HG03103 (cell line): ENCODE measurements at regions not wholly inside any gene's neighbourhood (a gene's known extent, or its start where the extent isn't known, plus 50 kb on each side); places are given as distances from the start of the nearest gene placed in this dataset.

ENCODE experiments used
- ATAC-seq: cut with Tn5 transposase; IDR thresholded peaks from one replicate; pipeline ENCODE4 v1.9.1; 2021; ENCODE audit warnings: low read depth; ENCODE audit not compliant: unreplicated experiment

DNA sequence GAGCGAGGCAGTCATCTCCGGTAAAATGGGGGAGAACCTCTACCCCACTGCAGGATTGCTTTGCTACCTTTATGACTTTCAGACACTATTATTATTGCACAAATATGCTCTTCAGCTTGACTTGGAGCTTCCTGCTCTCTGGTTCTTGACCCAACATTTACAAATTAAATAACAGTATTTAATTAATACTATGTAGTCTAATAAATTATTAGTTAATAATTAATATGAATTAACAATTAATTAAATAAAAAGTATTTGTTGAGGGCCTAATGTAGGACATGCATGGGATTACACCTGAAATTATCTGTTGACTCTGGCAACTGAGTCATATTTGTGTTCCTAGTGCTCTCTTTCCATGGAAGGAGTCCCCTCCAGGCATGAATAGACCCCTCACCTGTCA is 359.9 kb downstream of the SIPA1L2 start:
- no peak for ATAC-seq

DNA sequence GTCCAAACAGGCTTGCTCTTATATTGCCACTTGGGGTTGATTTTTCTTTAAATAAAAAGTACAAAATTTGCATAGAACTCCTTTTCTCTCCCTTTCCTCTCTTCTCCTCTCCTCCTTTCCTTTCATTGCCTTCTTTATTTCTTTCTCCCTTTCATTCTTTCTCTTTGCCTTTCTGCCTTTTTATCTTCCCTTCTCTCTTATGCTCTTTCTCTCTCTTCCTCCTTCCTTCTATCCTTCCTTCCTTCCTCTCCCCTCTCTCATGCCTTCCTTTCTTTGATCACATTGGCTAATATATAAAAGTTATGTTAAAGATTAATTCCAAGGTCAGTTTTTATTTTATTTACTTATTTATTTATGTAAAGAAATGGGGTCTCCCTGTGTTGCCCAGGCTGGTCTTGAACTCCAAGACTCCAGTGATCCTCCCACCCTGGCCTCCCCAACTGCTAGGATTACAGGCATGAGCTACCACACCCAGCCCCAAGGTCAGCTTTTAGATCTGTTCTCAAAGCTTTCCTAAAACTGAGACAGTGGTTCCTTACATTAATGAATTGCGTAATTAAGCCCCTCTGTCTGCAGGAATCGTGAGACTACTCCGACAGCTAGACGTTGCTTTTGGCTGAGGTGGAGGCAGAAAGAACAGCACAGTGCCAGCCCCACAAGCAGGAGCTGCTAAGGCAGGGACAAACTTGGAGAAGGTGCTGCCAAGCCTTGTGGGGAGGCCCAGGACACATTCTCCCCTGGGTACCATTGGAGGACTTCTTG is 361.9 kb downstream of the SIPA1L2 start:
- ATAC-seq: no peak

DNA sequence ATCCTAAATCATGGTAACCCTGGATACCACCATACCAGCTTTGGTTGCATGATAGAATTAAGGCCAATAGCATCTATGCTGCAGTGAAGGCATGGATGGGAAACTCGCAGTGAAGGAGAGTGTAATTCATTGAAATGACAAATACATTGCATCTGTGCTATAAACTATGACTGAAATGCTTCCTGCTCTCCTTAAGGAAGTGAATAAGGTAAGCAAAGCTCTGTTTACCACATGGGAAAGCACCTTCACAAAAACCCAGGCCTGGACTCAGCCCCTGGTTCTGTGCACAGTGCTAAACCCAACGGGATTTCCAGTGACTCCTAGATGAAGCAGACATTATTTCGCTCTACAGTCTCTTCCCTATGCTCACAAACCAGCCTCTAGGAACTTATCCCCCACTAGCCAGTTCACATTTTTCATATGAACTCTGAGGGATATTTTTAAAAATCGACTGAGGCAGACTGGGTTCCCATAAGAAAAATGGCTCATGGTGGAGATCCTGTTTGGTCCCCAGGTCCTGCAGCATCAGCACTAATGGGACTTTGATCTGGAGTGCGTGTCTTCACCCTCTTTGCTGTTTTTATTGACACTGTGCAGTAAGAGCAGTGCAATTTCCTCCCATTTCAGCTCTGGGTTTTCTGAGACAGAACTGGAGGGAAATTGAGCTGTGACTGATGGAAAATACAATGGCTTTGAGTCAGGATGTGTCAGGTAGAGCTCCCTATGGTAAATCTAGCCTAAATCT is 362.7 kb downstream of the SIPA1L2 start:
- no peak for ATAC-seq

DNA sequence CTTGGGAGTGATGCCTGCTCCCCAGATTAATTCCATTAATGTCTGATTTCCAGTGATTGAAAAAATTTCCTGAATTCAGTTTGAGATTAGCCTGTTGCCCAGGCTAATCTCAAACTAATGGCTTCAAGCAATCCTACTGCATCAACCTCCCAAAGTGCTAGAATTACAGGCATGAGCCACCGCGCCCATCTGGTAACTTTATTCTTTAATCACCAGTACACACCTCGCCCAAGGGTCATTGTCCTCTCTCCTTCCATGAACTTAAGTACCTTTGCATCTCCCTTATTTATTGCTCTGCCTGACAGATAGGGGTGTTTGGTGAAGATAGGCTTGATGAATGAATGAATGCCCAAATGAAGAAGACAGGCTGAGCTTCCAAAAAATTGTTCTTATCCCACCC is 366.5 kb downstream of the SIPA1L2 start:
- no peak for ATAC-seq

DNA sequence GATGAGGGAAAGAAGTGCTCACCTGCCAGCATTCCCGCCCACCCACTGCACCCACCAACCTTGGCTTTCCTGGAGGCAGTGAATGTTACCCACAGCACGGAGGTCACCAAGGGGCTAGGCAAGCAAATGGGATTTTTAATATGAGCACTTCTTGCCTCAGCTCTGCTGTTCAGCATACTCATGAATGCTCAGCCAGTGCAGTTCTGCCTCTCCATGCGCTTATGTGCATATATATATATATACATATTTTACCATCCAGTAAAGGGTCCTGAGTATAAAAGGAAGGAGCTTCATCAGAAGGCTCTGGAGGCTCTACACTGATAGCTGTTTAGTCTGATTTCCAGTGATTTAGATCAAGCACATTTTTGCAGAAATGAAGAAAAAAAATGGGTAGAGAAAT is 366.9 kb downstream of the SIPA1L2 start:
- ATAC-seq: no peak

DNA sequence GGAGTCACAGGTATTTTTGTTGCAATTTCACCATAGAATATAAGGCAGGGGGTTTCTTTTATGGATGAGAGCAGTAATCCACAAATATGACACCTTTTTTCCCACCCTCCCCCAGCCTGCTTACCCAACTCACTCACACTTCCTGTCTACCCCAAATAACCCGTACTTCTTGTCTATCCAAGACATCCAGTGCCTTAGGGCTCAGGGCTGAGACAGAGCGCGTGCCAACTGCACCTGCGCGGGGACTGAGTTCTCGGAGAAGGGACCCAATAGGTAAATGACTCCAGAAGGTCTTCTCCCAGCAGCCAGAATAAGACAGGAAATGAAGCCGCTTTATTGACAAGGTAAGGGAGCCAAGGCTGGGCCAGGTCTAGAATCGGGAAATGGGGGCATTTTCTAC is 369.1 kb downstream of the SIPA1L2 start:
- no peak for ATAC-seq

DNA sequence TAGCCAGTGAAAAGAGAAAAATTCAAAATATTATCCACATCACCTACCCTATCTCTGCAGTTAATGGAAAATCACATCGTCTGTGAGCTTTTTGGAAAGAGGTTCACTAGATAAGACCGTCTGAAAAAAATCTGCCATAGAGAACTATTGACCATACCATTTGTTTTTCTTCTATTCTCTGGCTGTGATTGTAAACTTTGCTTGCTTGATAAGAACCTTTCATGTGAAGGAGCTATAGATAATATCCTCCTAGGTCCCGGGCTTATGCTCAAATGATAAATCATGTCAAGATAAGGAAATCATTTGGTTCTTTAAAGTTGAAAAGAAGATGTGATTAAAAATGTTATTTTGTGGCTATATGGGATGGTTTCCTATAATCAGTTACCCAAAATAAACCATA is 369.9 kb downstream of the SIPA1L2 start:
- ATAC-seq: no peak

DNA sequence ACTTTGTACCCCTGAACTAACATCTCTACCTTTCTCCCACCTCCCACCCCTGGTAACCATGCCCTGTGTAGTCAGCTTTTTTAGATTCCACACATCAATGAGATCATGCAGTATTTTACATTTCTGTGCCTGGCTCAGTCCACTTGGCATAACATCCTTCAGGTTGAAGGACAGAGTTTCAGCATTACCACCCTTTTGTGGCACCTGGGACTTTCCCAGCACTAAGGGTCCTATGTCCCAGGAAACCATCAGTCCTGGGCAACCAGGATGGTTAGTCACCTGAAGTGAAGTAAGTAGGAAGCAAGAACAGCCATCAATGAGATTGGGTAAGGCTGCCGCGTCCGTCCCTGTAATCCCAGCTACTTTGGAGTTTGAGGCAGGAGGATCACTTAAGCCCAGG is 370.6 kb downstream of the SIPA1L2 start:
- ATAC-seq: no peak

DNA sequence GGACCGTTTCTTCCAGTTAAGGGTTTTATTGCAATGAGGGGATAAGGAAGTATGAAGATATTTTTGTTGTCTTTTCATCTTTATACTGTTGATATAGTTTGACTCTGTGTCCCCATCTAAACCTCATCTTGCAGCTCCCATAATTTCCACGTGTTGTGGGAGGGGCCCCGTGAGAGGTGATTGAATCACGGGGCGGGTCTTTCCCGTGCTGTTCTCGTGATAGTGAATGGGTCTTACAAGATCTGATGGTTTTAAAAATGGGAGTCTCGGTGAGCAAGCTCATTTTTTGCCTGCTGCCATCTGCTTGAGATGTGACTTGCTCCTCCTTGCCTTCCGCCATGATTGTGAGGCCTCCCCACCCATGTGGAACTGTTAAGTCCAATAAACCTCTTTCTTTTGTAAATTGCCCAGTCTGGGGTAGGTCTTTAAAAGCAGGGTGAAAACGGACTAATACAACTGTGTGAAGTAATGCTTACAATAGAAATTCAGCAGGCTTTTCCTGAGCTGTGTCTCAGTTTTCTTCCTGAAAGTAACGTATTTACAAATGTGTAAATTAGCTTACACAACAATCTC is 377.3 kb downstream of the SIPA1L2 start:
- no peak for ATAC-seq

DNA sequence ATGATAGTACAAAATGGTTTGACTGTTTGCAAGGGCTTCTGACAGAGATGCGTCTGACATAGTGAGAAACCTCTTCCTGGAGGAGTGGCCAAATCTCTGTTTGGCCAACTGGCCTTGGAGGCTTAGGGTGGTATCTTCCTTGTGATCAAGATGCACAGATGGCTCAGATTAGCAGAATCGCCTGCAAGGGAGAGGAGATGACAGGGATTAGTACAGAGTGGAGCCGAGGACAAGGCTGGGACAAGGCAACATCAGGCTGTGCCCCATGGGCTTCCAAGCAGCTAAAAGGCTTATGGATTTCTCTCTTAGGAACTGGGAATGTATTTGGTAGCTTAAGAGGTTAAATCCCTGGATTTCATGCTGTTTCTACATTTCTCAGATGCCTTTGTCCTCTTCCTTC is 379.1 kb downstream of the SIPA1L2 start:
- ATAC-seq: no peak

DNA sequence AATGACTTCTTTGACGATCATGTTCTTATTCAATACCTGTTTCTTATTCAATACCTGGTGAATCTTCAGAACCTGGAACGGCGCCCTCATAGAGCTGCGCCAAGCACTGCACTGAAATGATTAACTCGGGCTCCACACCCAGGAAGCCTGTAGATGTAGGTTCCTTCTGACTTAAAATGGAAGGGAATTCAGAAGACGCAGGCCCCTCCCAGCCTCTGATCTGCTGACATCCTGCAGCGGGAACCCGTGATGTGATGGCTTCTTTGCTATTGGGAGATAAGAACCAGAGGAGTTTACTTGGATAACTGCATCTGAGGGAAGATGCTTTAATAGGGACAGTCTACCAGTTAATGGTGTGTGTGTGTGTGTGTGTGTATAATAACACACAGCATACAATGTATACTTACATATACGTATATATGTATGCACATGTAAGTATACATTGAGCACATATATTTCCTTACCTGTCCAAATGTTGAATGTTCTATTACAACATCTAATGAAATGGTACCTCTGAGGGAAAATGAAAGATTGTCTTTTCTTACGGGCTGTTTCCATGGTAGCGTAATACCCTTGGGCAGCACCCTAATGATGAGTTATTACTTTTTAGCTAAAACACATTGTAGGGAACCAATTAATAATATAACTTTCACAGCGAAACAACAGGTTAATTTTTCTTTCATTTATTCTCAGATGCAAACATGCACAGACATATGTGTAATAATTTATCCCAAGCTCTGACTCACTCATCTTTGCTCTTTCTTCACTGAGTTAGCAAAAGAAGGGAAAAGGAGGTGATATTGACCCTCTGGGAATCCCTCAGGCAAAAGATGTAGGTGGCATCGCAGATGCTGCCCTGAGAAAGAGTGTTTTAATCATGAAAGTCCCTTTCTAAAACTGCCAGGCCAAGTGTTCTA is 379.8 kb downstream of the SIPA1L2 start:
- no peak for ATAC-seq

DNA sequence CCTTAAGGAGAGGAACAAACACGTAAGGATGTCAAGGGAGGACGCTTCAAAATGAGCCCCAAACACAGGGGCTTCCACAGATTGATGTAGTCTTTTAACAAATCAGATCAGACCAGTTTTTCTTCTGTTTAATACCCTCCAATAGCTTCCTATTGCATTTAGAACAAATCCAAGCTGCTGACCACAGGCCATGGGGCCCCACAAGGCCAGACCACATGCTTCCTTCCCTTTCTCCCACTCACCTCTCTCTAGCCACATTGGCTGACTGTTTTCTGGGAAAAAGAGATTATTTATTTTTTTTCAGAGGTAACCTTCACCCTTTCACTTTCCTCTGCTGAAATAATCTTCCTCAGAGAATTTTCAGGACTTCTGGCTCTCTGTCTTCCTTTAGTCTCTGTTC is 380.6 kb downstream of the SIPA1L2 start:
- no peak for ATAC-seq

DNA sequence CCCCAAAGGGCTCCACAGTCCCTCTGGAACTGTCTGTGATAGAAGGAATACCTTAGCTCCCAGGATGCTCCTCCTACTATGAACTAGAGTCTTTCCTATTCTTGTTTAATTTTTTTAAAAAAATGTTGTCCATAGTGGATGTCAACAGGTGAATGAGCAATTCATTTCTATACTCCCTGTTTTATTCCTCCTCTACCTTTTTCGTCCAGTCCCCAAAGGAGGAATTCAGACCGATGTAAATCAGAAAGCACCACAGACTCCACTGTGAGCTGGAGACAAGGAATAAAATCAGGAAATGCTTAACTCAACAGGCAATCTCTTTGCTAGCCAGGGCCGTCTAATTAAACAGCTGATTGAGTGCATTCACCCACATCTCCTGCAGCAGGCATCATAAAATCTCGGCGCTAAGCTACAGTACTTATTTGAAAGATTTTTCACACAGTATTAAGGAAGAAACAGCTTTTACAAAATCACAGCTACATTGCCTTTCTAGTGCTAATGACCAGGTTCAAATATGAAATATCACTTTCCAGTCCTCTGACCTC is 381.6 kb downstream of the SIPA1L2 start:
- ATAC-seq: no peak

DNA sequence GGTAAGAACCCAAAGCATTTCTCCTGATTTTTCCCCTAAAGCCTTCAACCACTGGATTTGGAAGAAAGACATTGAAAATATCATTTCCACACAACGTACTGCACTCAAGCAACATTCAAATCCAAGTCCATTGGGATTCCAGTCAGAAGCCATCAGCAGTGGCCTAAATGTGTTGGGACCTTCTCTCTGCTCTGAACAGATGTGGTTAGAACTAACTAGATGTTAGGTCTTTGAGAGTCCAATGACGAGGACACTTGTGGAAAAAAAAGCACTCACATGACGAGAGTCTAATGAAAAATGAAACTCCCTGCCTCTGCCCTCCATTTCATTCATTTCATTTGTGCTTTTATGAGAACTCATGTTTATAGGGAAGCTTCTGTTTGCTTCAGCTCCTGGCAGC is 382.3 kb downstream of the SIPA1L2 start:
- ATAC-seq: no peak

DNA sequence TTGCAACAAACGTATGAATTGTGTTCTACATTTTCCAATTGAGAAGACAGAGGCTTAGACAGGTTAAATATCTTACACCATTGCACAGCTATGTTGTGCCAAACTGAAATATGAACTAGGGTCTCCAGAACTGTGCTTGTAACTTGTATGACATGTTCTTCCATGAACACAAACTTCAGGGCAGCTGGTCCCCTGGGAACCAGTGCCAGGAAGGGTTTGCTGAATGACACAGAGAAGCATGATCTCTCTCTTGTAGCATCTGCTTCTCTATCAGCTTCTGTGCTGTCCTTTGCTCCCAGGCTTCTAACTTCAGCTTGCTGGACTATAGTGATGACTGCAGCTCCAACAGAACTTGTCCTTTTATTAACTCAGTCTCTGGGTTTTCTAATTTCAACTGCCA is 385.5 kb downstream of the SIPA1L2 start:
- no peak for ATAC-seq

DNA sequence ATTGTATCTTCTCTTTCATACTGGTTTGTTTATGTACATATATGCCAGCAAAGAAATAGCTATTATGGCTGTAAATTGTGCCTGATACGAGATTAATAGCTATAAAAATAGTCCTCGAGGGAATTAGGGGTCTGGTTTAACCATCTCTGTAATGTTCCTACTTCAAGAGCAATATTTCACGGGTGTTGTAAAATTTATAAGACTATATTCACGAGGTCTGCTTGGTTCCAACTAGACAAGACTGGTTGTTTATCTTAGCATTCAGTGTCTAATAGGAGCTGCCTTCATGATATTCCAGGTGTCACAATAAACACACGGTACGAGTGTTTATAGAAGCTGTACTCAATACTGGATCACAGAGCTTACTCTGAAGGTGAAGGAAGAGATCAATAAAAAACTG is 389.9 kb downstream of the SIPA1L2 start:
- no peak for ATAC-seq

DNA sequence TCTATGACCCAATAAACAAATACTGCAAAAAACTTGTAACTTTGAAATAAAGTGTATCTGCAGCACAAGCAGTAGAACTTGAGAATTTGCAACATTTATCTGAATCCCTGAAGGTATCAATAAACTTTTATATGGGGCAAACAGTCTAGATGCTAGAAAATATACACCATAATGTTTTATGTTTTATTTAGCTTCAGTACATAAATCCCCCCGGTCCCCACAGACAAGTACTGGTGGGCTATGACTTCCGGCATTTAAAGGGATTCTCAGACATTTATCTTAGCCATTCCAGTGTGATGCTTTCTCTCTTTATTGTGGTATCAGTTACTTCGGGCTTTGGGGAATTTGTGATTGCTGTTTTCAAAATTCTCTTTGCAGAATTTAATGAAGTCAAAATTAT is 390.4 kb downstream of the SIPA1L2 start:
- no peak for ATAC-seq

DNA sequence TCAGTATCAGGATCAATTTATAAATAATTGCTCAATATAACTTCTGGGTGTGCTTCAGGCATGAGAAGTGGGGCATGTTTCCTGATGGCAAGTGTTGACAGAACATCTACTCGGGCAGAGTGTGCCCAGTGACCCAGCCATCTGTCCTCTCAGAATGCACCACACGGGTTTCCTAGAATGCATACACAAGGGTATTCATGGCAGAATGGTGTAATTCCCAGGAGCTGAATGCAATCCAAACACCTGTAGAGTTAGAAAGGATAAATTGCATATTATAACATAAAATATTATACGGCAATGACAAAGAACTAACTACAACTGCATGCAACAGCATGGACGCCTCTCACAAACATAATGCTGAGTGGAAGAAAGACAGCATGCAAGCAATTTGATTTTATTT is 391.9 kb downstream of the SIPA1L2 start:
- no peak for ATAC-seq

DNA sequence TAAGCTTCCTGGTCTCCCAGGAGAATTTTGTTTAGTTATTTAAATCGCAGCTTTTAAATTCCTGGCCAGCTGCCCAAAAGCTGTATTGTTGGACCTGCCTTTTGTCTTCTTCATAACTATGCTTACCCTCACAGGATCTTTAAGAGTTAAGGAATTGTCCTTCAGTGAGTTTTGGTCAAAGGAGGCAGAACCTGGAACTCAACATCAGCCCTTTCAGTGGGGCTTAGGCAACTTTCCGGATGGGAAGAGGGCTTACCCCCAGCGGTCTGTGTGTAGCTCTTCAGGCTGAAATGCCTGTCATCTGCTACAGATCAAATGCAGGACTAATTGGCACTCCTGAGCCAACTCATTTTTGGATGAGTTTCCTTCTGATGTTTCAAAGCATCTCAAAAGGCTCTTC is 402.6 kb downstream of the SIPA1L2 start:
- ATAC-seq: no peak

DNA sequence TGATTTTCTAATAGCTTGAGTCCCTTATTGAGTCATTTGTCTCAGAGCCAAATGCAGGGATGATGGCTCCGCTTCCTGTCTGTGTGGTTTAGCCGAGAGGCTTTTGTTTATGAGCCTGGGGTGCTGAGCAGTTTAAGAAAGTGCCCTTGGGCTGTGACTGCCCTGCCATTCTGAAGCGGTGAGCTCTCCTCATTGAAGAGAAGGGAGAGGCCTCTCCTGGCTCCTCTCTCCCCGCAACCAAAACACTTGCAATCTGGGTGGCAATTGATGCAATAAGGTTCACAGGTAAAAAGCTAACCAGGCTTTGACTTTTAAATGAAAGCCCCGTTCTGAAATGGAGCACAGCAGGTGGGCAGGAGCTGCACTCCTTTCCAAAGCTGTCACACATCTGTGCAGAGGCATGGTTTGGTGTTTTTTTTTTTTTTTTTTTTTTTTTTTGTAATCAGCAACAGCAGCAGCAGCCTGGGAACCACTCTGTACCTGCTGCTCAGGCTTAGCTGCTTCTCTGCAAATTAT is 403.7 kb downstream of the SIPA1L2 start:
- ATAC-seq: no peak
